GM19351 (cell line): ENCODE measurements at regions not wholly inside any gene's neighbourhood (a gene's known extent, or its start where the extent isn't known, plus 50 kb on each side); places are given as distances from the start of the nearest gene placed in this dataset.

Experiments
- ATAC-seq: cut with Tn5 transposase; IDR thresholded peaks from one replicate; pipeline ENCODE4 v1.9.1; 2021; ENCODE audit warnings: mild to moderate bottlenecking, moderate library complexity; ENCODE audit not compliant: unreplicated experiment

- ATAC-seq = no peak
Observed at GRCh38 chr13:22263185-22263584, 592.3 kb downstream of the FGF9 start.

- no peak for ATAC-seq
Observed at GRCh38 chr13:22265563-22265962, 594.7 kb downstream of the FGF9 start.

GRCh38 chr13:22270881-22271280 lies 600.0 kb downstream of the FGF9 start:
- no peak for ATAC-seq

DNA sequence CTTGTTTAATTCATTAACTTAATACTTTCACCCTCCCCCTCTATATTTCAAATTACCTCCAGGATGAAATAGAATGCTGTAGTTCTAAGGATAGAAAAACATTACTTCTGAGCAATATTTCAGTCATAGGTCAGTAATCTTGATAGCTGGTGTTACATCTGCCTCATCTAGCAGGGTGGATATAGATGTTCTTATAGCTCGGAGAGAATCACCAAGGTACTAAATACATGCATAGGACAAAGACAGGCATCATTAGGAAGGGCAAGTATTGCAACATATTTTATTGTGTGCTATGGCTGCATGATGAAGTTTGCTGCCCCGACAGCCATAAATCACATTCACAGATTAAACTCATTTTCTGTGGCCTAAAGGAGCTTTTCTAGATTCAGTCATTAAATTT lies 601.0 kb downstream of the FGF9 start:
- ATAC-seq = no peak

- no peak for ATAC-seq
Observed at GRCh38 chr13:22275393-22275792, 604.5 kb downstream of the FGF9 start.

DNA sequence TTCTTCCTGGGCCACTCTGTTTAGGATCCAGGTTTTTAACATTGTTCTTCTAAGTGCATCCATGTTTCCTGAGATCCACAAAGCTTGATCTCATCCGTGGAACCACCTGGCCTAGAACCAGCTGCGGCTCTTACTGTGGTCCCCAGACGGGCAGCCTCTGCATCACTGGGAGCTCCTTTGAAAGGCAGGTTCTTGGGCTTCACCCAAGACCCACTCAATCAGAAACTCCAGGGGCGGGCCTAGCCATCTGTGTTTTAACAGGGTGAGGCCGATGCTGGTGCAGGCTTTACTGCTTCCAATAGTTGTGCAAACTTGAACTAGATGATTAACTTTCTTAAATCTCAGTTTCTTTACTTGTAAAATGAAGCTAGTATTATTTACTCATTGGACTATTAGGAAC lies 605.7 kb downstream of the FGF9 start:
- ATAC-seq = no peak

DNA sequence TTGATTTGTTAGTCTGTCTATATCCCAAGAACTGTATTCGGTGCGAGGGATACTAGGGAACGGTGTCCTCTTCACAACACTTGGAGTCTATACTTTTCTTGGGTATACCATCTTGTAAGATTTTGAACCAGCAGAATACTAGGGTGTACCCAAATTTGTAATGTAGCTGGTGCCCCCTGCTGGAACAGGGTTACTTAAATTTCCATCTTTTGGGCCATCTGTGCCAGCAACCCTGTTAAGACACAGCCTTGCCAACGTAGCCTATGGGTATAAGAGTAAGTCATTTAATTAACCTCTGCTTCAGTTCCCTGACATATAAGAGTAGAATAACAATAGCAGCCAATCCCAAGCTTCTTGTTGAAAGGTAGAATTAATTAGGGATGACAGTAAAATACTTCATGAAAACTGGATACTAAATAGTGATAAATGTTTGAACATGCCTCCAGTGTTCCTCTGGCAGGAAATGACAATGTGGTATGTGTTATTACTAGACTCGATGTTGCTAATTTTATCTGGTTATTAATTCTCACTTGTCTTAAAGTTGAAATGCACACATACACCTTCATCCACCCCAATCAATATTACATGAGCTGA lies 607.6 kb downstream of the FGF9 start:
- peak; percentile 87 for ATAC-seq

DNA sequence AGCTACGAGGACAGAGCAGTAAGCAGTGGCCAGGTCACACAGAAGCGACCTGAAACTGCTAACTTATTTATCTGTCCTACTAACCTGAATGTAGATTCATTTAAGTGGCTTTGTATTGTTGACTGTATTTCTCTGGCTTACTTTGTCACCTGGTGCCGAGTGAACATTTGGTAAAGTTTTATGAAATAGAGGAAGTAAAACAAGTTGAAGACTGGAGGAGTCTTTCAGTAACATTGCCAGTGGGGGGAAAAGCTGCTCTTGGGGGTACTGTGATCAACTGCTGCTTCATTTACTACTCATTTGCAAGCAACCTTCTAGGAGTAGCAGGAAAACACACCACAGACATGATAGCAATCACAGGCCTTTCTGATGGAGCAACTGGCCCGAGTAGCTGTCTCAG lies 615.0 kb downstream of the FGF9 start:
- ATAC-seq = no peak

GRCh38 chr13:22286338-22286737 lies 615.5 kb downstream of the FGF9 start:
- no peak for ATAC-seq

- no peak for ATAC-seq
Observed at GRCh38 chr13:22287343-22287920, 616.6 kb downstream of the FGF9 start.

- ATAC-seq = no peak
Observed at GRCh38 chr13:22288496-22288895, 617.6 kb downstream of the FGF9 start.

GRCh38 chr13:22289711-22290110 lies 618.8 kb downstream of the FGF9 start:
- no peak for ATAC-seq

DNA sequence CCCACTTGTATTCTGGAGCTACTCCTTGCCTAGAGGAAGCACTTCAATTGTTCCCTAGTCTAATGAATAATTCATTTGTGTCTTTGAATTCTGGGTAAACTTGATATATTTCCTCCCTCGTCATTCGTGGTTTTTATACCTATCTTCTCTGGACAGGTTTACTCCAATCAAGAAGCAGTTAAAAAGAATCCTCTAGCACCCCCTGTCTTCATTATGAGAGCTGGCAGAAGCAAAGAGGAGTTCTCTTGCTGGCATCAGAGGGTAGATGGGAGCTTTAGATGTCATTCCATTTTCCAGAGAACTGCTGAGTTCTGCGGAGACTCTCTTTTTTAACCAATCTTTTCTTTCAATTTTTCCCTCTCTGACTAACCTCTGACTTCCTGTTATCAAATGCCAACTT lies 627.7 kb downstream of the FGF9 start:
- no peak for ATAC-seq

GRCh38 chr13:22311734-22312404 lies 641.0 kb downstream of the FGF9 start:
- ATAC-seq = no peak

- no peak for ATAC-seq
Observed at GRCh38 chr13:22312405-22312803, 641.5 kb downstream of the FGF9 start.

DNA sequence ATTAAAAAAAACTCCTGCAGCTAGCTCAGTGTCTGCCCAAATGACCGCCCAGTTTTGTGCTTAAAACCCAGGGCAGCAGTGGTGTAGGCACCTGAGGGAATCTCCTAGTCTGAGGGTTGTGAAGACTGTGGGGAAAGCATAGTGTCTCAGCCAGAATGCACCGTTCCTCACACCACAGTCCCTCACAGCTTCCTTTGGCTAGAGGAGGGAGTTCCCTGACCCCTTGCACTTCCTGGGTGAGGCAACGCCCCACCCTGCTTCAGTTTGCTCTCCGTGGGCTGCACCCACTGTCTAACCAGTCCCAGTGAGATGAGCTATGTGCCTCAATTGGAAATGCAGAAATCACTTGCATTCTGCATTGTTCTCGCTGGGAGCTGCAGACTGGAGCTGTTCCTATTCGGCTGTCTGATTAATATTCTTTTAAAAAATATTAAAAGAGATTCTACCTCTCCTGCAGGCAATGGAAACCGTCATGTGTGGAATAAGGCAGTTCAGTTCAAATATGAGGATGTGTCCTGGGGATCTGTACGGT lies 645.7 kb downstream of the FGF9 start:
- ATAC-seq = no peak

DNA sequence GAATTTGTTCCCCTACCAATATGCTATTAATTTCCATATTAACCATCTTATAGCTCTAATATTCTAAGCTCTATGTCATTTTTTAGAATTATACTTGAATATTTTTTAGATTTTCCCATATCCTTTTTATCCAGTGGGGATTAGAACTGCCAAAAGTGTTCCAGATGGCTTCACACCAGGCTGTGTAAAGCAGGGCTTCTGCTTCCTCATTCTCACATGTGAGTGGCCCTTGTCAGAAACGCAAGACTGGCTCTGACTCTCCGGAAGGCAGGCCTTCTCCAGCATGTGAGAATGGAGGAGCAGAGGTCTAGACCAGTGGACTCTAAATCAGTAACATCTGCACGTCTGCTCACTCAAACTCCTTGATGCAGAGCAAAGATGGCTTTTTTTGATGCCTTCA lies 650.1 kb downstream of the FGF9 start:
- no peak for ATAC-seq

GRCh38 chr13:22325761-22326160 lies 654.9 kb downstream of the FGF9 start:
- no peak for ATAC-seq

DNA sequence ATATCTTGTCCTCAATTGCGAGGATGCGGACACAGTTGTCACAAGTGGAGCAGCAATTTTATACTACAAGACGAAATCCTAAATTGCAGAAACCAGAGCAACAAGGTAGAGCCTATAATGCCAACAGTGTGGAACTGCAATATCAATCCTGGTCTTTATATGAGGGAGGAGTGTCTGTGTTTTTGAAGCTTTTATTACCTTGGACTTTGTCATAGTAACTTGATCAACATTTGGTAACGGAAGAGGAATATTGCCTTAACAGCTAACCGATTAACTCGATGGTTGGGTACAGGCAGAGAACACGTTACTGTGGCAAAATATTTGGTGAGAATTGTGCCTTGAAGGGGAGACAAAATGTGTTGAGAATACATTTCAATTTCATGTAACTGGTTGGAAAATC lies 661.5 kb downstream of the FGF9 start:
- ATAC-seq = no peak

DNA sequence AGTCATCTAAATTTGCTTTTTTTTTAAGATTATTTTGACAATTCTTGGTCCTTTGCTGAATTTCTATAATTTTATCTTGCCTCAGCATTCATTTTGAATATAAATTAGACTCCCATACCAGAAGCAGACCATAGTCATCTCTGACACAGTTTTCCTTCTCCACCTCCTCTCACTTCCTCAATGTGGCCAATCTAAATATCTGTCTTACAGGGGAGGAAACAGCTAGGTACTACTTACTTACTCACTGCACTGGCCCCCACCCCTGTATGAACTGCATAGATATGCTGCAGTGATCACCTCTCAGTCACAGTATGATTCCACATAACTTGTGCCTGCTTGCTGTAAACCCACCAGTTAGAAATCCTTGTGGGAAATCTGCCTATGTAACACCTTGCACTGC lies 665.6 kb downstream of the FGF9 start:
- no peak for ATAC-seq

DNA sequence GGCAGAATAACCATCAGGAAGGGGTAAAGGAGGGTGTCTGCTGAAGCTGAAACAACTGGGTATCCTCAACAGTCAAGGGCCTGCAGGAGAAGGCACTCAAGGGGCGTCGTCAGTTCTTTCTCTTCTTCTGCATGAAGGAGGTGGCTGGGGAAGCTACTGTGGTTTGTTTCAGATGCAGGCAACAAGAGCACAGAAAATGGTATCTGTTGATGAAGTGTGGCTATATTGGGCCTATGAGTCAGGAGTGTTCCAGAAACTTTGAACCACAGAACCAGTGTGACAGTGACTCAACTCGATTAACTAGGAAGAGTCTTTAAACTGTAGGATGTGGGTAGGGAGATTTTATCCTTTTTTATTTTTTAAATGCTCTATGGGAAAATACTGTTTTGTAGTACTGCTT lies 686.3 kb downstream of the FGF9 start:
- no peak for ATAC-seq

DNA sequence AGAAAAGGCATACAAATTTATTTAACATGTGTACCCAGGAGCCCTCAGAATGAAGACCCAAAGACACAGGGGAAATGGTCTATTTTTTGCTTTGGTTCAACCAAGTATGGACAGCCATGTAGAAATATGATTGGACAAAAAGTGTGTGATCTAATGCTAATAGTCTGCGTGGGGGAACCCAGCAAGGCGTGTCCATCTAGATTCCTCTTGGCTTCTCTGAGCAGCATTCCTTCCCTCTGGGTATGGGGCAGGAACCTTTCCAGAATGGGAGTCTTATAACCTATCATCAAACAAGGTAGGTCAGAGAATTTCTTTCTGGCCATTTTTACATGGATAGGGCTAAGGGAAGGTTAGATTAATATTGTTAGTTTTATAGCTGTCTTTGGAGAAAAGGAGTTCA lies 698.2 kb downstream of the FGF9 start:
- no peak for ATAC-seq
